Thoracic aorta (tissue), 2 donors: ENCODE measurements at regions not wholly inside any gene's neighbourhood (a gene's known extent, or its start where the extent isn't known, plus 50 kb on each side); places are given as distances from the start of the nearest gene placed in this dataset.
"Not testable (repeated sequence)": the region's sequence is repeated elsewhere in the genome, so short reads cannot be mapped to it uniquely, and the experiment has no call there.

ENCODE experiments used
- ATAC-seq: fragments of 150-250 bp; one replicate; pipeline ENCODE4 v1.8.0; 2017; ENCODE audit warnings: low read depth; ENCODE audit not compliant: insufficient number of reproducible peaks, low FRiP score
- DNase-seq: peaks from one replicate; pipeline ENCODE4 v3.0.0-alpha.2; 2020; ENCODE audit warnings: low spot score
- H3K27ac ChIP-seq, 2 donors: fragments of 200-600 bp; sonication (generic); 1 replicate in 1 of 2; 2 replicates in 1 of 2; pipeline ENCODE4 v1.5.1; 2016; ENCODE audit warnings: mild to moderate bottlenecking in 2 of 2, moderate library complexity in 2 of 2
- H3K27me3 ChIP-seq: fragments of 200-600 bp; sonication (generic); replicated peaks from 2 replicates; pipeline ENCODE4 v1.6.0; 2016; ENCODE audit warnings: mild to moderate bottlenecking; ENCODE audit not compliant: insufficient read depth
- H3K36me3 ChIP-seq: fragments of 200-600 bp; sonication (generic); one replicate; pipeline ENCODE4 v1.5.1; 2016
- H3K4me1 ChIP-seq, 2 donors: fragments of 200-600 bp; sonication (generic); 1 replicate in 1 of 2; 2 replicates in 1 of 2; pipeline versions ENCODE4 v1.5.1 to v1.6.0; 2016; ENCODE audit warnings: low read depth in 2 of 2, mild to moderate bottlenecking in 1 of 2; ENCODE audit not compliant: control insufficient read depth in 1 of 2
- H3K4me3 ChIP-seq: fragments of 200-600 bp; sonication (generic); 2 replicates; pipeline ENCODE4 v1.5.1; 2016; ENCODE audit warnings: mild to moderate bottlenecking
- H3K9me3 ChIP-seq: fragments of 200-600 bp; sonication (generic); 2 replicates; pipeline ENCODE4 v1.5.1; 2016
- TF ChIP-seq, protein P1 (sequence below): fragments of 200-600 bp; sonication (generic); IDR thresholded peaks from one replicate; pipeline ENCODE4 v1.5.1; 2019; ENCODE audit warnings: antibody characterized with exemption

DNA sequence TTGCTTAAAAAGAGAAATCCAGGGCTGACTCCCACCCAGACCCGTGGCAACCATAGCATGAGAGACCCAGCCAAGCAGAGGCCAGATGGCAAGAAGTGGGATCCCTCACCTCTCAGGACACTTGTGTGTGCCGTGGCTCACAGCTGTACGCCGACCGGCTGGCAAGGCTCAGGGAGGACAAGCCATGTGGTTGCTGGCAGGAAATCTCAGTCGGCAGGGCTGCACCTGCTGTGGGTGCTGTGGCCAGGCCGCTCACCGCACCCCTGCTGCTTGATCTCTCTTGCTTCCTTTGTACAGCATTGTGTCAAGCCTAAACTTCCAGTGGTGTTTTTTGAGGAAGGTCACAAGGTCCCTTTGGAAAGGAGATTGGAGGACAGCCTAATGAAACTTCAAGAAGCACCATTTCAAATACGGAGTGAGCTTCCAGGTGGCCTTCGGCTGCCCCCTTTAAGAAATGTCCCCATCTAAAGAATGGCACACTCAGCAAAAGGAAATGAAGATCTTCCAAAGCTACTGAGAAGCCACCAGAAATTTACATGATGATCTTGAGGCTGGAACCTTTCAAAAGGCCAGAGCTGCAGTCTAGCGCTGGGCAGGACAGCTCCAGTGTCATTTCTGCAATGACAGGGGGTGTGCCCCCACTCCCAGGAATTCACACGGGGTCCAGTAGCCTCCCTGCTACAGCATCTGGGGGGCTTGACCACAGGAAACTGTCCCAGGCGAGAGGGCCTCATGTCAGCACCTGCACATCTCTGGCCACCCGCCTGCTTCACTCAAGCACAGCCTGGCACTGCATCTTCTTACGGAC lies 409.0 kb upstream of the MGMT start:
- H3K36me3 ChIP-seq, result no peaks in the 10 kb centered on the region
- H3K27me3 ChIP-seq, result no peaks in the 10 kb centered on the region
- TF ChIP-seq, protein P1, sequence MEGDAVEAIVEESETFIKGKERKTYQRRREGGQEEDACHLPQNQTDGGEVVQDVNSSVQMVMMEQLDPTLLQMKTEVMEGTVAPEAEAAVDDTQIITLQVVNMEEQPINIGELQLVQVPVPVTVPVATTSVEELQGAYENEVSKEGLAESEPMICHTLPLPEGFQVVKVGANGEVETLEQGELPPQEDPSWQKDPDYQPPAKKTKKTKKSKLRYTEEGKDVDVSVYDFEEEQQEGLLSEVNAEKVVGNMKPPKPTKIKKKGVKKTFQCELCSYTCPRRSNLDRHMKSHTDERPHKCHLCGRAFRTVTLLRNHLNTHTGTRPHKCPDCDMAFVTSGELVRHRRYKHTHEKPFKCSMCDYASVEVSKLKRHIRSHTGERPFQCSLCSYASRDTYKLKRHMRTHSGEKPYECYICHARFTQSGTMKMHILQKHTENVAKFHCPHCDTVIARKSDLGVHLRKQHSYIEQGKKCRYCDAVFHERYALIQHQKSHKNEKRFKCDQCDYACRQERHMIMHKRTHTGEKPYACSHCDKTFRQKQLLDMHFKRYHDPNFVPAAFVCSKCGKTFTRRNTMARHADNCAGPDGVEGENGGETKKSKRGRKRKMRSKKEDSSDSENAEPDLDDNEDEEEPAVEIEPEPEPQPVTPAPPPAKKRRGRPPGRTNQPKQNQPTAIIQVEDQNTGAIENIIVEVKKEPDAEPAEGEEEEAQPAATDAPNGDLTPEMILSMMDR, result no peak
- no peak overlapping the region for H3K27ac ChIP-seq
- no peak overlapping the region for H3K4me3 ChIP-seq
- no peaks in the 10 kb centered on the region for H3K9me3 ChIP-seq
- ATAC-seq (no peak), DNase-seq (no peak)
- H3K4me1 ChIP-seq, result no peaks in the 10 kb centered on the region

GRCh38 chr10:129058664-129059155 lies 408.3 kb upstream of the MGMT start:
- H3K27ac ChIP-seq, result no peak overlapping the region
- TF ChIP-seq, protein P1, result no peak
- no peaks in the 10 kb centered on the region for H3K27me3 ChIP-seq
- ATAC-seq (no peak), DNase-seq (no peak)
- no peaks in the 10 kb centered on the region for H3K36me3 ChIP-seq
- no peaks in the 10 kb centered on the region for H3K9me3 ChIP-seq
- no peak overlapping the region for H3K4me3 ChIP-seq
- no peaks in the 10 kb centered on the region for H3K4me1 ChIP-seq

DNA sequence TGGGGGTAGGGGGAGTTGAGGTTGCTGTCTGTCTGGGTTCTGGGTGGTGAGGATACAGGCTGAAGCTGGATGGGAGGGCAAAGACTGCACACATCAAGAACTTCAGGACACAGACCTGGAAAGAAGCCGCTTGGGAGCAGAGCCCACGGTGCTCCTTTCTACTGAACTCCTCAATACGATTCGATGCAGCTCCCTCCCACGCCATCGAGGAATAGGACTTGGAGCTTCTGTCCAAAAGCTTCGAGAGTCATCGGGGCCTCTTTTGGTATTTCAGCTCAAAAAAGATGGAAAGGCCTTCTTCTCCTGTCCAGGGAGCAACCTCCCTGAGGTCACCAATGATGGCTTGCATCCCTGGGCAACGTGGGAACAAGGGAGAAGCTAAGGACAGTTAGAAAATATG lies 407.1 kb upstream of the MGMT start:
- no peak overlapping the region for H3K27ac ChIP-seq
- no peak for DNase-seq
- H3K27me3 ChIP-seq, result no peaks in the 10 kb centered on the region
- no peak overlapping the region for H3K4me3 ChIP-seq
- no peaks in the 10 kb centered on the region for H3K36me3 ChIP-seq
- no peaks in the 10 kb centered on the region for H3K4me1 ChIP-seq
- no peaks in the 10 kb centered on the region for H3K9me3 ChIP-seq
- TF ChIP-seq, protein P1, result no peak
- ATAC-seq, result no peak

- no peak overlapping the region for H3K4me3 ChIP-seq
- DNase-seq, result no peak
- H3K4me1 ChIP-seq, result no peaks in the 10 kb centered on the region
- no peaks in the 10 kb centered on the region for H3K9me3 ChIP-seq
- no peak overlapping the region for H3K27ac ChIP-seq
- ATAC-seq, result no peak
- H3K36me3 ChIP-seq, result no peaks in the 10 kb centered on the region
- H3K27me3 ChIP-seq, result no peaks in the 10 kb centered on the region
- TF ChIP-seq, protein P1, result no peak
Measured at GRCh38 chr10:129063212-129063611, 403.8 kb upstream of the MGMT start.

DNA sequence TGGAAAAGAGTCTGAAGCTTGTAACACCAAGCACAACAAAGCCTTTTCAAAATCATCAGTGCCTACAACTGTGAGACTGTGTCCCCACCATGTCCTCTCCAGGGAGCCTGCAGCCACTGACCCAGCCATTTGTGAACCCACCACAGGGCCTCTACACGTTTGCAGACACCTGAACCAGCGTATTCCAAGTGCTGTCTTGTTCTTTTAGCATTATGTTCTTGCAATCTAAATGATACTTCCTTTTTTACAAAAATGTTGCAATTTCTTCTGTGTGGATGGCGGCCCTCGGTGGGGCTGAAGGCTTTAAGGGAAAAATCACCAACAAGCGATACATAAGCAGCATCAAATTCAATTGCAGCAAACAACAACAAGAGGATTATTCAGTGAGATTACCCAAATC lies 403.2 kb upstream of the MGMT start:
- Histone ChIP-seq H3K4me1 (no peaks in the 10 kb centered on the region), H3K4me3 (no peak overlapping the region), H3K27ac (no peak overlapping the region), H3K27me3 (no peaks in the 10 kb centered on the region), H3K9me3 (no peaks in the 10 kb centered on the region), H3K36me3 (no peaks in the 10 kb centered on the region)
- DNase-seq, result no peak
- TF ChIP-seq, protein P1, result no peak
- no peak for ATAC-seq

DNA sequence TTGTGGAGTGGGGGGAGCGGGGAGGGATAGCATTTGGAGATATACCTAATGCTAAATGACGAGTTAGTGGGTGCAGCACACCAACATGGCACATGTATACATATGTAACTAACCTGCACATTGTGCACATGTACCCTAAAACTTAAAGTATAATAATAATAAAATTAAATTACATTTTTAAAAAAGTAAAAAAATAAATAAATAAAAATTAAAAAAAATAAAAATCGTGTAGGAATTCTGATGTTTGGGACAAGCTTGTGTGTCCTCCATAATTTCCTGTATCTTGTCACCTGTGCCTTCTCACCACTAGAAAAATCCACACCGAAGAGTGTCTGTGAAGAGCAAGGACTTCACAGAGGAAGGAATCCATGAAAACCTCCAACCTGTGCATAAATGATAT lies 400.5 kb upstream of the MGMT start:
- not testable (repeated sequence) for DNase-seq, H3K27me3 ChIP-seq

GRCh38 chr10:129071411-129071810 lies 395.6 kb upstream of the MGMT start:
- not testable (repeated sequence) for H3K9me3 ChIP-seq, DNase-seq, H3K27me3 ChIP-seq, H3K4me1 ChIP-seq, ATAC-seq, H3K36me3 ChIP-seq, H3K4me3 ChIP-seq, H3K27ac ChIP-seq

More for the DNA sequence above, 400.5 kb upstream of the MGMT start:
- H3K27ac ChIP-seq, H3K36me3 ChIP-seq, H3K4me3 ChIP-seq, H3K4me1 ChIP-seq, H3K9me3 ChIP-seq, ATAC-seq: not testable (repeated sequence)
